GM21723 (cell line): ENCODE measurements at regions not wholly inside any gene's neighbourhood (a gene's known extent, or its start where the extent isn't known, plus 50 kb on each side); places are given as distances from the start of the nearest gene placed in this dataset.

Experiments
- ATAC-seq: cut with Tn5 transposase; IDR thresholded peaks from one replicate; pipeline ENCODE4 v1.9.1; 2021; ENCODE audit warnings: mild to moderate bottlenecking, moderate library complexity; ENCODE audit not compliant: unreplicated experiment

DNA sequence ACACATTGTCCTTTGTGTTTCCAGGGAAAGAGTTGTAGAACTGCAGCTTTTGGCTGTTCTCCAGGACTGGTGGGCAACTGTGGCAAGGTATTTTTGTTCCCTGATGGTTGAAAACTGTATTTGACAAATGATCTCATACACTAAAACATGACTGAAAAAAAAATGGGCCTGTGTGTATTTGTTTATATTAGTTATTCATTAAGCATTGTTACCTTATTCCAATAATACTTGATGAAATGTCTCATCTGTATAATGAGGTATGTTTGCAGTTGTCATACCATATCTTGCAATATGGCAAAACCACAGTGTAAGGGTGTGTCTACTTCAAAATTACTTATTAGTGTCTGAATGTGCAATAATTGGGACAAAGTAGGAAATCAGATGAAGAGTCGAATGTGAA, 479.4 kb upstream of the NOVA1 start:
- no peak for ATAC-seq

DNA sequence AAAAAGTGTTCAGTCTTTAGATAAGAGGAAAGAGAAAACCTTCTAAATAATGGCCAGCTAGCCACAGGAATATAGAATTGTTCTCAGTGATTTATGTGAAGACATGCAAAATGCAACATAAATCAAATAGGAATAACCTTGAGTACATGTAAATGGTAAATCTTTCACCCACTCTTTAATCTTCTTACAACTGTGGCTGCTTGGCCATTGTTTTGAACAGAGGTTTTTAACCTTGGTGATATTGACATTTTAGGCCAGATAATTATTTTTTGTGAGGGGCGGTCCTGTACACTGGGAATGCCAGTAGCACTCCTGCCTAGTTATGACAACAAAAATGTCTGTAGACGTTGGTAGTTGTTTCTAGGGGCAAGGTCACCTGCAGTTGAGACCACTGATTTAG, 479.9 kb upstream of the NOVA1 start:
- ATAC-seq: no peak

DNA sequence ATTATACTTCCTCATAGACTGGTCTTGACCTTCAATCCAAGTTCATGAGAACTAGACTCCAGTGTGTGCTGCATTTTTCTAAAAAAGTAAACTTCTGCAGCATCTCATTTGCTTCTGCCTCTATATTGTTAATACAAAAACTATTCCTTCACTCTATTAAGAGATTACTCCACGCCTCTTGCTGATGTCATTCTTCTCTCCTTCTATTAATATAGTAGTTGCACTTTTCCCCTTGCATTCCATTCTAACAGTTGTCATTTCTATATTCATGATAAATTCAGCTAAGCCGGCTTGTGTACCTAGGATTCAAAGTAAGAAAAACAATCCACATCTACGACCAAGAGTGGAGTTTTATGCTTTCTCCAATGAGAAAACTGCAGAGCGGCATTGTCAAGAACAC, 480.4 kb upstream of the NOVA1 start:
- ATAC-seq: no peak

DNA sequence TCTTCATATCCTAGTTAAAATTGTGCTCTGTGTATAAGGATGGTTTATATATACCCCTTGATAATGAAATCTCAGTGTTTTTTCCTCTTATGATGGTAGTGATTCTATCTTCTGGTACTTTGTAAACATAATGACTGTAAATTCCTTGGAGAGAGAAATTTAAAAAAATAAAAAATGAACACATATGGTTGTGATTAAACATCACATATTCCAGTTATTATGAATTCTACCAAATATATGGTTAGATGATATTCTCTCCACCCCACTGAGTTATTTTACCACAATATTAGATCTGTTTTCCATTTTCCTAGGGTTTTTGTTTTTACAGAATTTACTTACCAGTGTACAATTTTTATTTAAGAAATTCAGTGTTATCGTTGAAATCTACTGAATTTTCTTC, 481.9 kb upstream of the NOVA1 start:
- ATAC-seq: no peak

DNA sequence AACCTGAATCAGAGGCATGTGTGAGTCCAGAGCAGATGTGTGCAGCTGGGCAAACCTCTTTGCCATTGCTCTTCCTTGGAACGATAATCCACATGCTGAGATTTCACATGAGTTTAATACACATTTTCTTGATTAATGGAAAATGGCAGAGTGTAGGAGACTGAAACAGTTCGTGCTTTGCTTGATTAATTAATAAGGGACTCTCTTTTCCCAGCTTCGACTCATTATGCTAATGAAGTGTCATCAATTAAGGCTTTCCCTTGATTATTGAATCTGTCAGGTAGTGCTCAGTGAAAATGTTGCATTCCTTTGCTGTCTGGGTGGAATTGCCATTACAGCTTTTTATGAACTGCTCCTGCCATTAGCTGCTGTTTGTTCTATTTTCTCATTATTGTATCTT, 487.7 kb upstream of the NOVA1 start:
- ATAC-seq: no peak

DNA sequence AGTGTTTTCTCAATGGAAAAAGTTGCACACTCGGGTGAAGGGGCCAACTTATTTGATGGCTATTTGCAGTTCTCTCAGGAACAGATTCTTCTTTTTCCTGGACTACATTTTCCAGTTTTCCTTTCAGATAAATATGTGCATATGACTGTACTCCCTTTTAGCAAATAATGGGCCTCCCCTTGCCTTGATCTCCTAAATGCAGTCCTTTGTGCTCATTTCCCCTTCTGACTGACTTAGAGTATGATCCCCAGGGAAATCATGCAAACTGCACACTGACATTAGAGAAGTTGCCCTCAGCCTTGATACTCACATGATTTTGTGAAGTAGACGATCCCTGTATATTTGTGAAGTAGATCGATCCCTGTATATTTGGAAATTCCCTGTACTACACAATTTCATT, 492.9 kb upstream of the NOVA1 start:
- no peak for ATAC-seq

DNA sequence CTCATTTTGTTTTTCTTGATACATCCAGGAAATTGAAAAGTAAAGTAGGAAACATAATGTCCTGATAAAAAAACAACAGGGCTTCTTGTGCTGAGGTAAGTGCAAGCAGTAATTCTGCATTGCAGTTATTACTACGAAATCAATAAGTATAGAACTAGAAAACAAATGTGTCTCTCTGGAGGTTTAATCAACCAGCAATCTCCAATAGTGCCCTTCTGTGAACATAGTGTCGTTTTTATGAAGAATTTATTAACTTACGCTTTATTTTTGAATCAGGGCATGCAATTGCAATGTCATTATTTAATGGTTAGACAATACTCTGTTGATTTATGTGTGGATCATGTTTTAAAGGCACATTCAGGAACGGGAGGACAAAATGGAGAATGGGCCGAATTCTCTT, 494.1 kb upstream of the NOVA1 start:
- no peak for ATAC-seq

DNA sequence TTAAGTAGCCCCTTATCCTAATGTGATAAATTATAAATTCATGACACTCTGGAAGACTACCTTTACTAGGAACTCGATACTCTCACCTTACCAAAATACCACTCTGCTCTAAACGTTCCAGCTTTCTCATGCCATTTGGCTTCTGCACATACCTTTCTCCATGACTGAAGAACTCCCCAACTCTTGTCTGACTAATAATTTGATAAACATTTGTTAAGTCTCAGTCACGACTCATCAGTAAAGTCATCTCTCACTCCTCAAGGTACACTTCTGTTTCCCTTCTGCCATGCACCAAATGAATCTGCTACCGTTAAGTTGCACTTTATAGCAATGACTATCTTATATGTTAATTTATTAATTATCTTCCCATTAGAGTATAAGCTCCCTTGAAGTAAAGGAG, 498.3 kb upstream of the NOVA1 start:
- no peak for ATAC-seq

DNA sequence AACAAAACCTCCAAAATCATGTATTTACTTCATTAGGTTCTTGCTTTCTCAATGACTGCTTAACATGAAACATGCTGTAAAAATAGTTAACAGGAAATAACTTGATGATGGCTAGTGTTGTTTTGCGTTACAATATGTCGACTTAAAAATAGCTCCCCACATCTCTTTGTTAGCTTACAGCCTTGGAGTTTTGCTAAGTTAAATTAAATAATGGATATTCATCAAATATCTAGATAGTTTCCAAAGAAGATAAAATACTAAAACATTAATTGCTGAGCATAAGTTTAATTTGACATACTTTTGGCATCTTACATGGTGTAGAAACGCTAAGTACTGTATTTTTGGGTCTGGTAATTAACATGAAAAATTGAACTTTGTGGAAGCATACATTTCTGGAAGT, 500.6 kb upstream of the NOVA1 start:
- ATAC-seq: no peak

DNA sequence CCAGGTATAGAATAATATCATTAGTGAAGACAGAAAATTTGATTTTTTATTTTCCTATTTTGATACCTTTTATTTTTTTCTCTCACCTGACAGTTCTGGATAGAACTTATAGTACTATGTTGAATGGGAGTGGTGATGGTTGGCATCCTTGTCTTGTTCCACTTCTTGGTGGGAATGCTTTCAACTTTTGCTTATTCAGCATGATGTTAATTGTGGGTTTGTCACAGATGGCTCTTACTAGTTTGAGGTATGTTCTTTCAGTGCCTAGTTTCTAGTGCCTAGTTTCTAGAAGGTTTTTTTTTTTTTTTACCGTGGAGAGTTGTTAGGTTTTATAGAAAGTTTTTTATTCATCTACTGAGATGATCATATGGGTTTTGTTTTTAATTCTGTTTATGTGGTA, 516.3 kb upstream of the NOVA1 start:
- no peak for ATAC-seq

DNA sequence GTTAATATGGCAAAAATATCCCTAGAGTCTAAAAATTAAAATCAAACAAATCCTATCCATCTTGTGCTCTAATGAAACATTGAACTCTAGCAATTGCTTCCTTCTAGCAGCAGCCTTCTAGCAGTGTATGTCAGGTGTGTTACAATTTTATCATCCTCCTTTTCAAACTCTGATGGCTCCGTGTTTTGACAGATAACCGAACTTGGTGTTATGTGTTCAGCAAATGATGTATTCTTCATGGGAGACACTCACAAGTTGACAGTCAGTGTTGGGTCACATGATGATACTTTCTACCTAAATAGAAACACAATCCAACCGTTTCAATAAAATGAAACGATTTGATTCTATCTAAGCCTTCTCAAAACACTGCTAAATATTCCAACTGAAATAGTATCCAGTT, 525.3 kb upstream of the NOVA1 start:
- no peak for ATAC-seq

DNA sequence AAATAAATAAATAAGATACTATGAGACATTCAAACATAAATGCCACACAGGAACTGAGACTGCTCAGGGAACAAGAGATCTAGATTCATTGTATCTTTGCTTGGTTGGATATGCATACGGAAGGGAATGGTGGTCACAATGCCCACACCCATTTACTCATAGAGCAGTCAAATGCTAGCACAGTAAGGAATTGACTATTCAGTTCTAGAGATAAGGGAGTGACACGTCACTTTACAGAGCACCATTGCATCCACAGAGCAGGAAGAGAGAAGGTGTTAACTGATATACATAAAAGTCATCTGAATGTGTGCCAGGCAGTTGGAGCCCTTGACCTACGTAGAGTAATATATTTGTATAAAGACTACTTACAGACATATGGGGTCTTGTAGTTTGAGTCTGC, 530.0 kb upstream of the NOVA1 start:
- no peak for ATAC-seq

DNA sequence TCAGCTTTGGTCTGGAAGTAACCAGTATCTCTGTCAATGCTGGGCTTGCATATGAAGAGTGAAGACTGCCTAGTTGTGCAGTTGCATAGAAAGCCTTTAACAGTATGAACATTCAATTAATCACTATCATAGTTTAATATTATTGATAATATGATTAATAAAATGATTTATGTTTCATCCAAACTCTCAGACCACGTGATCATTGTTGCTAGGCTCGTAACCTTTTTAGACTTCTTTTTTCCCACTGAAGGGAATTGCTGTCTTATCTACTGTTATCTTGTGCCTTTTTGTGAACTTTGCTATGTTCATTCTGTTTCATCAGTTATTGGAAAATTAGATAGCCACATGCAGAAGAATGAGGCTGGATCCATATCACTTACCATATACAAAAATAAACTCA, 536.4 kb upstream of the NOVA1 start:
- ATAC-seq: no peak

DNA sequence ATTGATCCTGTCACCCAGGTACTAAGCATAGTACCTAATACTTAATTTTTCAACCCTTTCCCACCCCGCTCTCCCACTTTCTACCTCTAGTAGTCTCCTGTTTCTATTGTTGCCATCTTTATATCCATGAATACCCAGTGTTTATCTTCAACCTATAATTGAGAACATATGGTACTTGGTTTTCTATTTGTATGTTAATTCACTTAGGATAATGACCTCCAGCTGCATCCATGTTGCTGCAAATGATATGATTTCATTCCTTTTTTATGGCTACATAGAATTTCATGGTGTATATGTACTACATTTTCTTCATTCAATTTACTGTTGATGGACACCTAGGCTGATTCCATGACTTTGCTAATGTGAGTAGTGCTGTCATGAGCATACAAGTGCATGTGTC, 547.3 kb upstream of the NOVA1 start:
- ATAC-seq: no peak

DNA sequence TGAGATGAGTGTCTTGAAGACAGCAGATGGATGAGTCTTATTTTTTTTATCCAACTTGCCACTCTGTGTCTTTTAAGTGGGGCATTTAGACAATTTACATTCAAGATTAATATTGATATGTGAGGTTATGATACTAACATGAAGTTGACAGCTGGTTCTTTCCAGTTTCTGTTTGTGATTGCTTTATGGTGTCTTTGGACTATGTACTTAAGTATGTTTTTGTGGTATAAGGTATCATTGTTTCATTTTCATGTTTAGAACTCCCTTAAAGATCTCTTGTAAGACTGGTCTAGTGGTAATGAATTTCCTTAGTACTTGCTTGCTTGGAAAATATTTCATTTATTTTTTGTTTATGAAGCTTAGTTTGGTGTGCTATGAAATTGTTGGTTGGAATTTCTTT, 550.3 kb upstream of the NOVA1 start:
- no peak for ATAC-seq

DNA sequence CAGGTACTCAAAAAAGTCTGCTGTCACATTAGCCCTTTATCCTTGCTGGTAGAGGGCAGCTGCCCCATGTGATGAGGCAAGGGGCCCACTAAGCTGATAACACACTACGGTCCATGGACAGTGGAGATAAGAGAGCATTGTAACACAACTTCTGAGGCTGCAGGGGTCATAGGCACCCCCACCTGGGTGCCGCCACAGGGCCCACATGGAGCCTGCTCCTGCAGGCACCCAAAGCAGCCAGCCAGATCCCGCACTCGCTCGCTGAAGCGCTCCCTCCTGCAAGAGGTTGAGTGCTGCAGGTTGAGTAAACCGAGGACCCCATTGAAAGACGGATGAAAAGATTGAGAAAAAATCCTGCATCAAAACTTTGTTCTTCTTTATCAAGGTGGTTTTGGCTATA, 566.3 kb upstream of the NOVA1 start:
- no peak for ATAC-seq

DNA sequence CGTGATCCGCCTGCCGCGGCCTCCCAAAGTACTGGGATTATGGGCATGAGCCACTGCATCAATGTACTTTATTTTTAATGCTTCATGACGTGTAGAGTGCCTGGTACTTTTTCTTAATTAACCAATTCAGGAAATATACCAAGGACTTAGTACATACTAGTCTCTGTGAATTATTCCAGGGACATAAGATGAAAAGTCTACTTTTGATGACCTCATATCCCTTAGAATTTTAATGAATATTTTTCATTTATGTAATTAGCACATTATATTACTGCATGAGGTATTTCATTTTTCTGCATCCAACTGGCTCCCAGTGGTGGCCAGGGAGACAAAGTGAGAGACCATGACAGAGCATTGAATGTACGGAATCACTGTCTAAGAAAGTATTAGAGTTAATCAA, 577.7 kb upstream of the NOVA1 start:
- ATAC-seq: no peak

DNA sequence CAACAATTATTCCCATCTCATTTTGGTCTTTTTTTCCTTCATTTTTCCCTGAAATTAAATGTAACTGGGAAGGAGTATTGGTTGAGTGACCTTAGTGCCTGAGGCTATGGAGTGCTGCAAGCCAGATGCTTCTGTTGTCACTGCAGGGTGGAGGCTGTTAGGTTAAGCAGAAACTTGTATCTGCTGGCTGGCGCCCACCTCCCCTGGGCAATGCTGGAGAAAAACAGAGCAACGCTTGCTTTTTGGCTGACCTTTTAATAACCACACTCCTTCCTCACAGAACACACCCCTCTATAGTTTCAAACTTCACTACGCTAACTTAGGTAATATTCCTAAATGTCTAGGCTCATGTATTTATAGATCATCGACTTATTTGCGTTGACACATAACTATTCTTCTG, 583.5 kb upstream of the NOVA1 start:
- ATAC-seq: no peak

DNA sequence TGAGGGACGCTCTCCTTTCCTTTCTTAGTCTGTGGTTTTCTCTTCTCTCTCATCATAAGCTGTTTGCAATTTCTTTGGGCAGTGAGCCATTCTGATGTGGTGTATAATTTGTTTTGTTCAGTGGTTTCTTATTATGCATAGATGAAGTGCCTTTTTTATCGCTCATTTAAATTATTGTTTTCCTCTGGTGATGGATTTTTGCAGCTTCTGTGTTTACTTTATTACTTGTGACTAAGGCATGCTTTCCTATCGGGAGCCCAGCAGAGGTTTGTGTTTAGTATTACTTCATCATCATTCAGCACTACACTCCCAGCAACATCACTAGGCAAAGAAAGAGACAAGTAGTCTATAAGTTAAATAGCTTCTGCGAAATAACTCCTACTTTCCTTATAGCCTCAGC, 586.6 kb upstream of the NOVA1 start:
- ATAC-seq: no peak

DNA sequence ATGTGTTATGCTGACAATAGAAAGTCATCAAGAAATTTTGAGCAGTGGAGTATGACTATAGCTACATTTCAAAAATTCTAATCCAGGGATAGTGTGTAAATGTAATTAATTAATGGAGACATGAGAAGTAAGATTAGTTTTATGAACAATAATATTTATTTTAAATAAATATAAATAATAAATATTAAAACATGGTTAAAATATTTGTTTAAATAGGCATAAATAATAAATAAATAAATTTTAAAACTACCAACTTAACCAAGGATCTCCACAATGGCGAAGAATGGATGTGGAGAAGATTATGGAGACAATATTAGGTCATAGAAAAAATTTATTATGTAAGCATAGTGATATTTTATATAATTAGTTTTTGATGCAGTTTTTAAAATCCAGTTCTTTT, 588.2 kb upstream of the NOVA1 start:
- ATAC-seq: no peak

DNA sequence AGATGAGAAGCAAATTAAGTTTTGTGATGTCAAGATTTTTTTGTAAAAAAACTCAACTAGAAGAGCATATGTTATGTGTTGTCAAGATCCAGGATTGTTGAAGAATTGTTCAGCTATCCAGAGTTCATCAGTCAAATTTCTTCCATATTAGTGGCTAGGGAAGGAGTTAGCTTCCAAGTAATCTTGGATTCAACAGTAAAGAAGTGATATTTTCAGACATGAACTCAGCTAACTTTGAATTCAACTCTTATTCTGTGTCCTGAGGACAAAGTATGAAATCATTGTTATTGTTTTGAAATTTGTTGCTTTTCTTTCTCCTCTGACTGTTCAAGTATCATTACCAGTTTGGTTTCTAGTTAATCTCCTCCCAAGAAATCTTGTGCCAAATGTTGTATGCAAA, 589.3 kb upstream of the NOVA1 start:
- ATAC-seq: no peak

DNA sequence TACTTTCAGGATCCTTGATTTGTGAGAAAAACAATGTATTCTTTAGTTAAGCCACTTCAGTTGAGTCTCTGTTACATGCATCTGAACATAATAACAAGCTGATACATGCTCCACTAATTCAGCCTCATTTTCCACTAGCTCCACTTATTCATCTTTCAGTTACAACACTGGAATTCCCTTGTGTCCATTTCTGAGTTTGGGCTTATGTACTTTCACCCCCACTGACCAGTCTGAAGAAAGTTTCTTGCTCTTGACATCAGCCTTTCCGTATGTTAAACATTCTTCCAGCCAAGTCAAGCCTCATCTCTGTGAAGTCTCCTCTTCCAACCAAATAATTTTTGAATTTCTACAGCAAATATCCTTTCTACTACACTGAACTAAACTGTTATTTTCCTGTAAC, 592.5 kb upstream of the NOVA1 start:
- ATAC-seq: no peak

DNA sequence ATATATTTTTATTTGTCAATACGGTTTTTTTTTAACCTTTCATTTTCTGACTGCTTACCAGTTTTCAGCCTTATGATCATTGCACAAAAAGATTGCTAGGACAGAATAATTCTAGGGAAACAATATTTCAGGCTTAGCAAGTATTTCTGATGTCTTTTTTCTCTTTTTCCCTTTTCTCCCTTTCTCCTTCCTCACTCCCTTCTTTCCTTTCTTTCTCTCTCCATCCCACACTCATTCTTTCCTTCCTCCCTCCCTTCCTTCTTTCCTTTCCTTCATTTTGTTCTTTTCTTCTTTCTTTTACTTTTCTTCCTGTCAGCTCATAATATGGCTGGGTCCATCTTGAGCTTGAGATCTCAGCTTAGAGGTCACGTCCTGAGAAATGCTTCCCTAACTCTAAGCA, 601.4 kb upstream of the NOVA1 start:
- ATAC-seq: no peak

DNA sequence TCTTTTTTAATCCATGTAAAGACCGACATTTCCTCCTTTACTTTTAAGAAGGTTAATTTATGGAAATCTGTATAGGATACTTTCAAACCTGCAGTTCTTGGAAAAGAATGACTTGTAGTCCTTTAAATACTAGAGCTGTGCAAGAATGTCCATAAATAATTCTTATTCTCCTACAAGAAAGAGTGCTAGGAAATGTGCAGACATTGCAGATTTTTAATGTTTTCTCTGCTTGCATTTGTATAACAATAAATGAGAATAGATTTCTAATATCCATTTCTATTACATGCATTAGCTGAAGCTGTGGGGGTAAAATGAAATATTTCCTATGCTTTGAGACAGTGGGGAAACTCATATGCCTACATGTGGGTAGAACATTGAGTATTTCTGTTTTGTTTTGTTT, 607.2 kb upstream of the NOVA1 start:
- no peak for ATAC-seq
